ENCODE measurements at regions not wholly inside any gene's neighbourhood (a gene's known extent, or its start where the extent isn't known, plus 50 kb on each side); places are given as distances from the start of the nearest gene placed in this dataset.

GRCh38 chr1:106717591-106717990 lies 338.9 kb upstream of the PRMT6 start:
- DNase-seq, result no peak

- no peak for DNase-seq
Observed at GRCh38 chr1:106721790-106722189, 334.7 kb upstream of the PRMT6 start.

DNA sequence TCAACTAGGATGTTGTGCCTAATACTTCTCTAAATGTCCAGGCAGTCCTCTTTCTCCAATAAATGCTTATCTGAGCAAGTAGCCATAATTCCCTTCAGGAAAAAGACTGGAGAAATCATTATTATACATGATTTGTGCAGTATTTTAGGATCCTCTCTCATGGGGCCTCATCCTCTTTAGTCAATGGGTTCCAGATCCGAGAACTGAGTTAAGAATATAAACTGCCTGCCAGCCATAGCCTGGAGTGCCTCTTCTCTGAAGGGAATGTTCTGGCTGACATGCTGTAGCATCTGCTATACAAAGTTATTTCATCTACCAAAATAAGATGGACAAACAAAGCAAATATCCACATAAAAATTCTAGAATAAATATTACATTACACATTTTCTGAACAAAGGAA lies 334.0 kb upstream of the PRMT6 start:
- DNase-seq, result no peak

- DNase-seq, result no peak
Observed at GRCh38 chr1:106727171-106727570, 329.3 kb upstream of the PRMT6 start.

- DNase-seq, result no peak
Observed at GRCh38 chr1:106746448-106747085, 309.9 kb upstream of the PRMT6 start.

DNA sequence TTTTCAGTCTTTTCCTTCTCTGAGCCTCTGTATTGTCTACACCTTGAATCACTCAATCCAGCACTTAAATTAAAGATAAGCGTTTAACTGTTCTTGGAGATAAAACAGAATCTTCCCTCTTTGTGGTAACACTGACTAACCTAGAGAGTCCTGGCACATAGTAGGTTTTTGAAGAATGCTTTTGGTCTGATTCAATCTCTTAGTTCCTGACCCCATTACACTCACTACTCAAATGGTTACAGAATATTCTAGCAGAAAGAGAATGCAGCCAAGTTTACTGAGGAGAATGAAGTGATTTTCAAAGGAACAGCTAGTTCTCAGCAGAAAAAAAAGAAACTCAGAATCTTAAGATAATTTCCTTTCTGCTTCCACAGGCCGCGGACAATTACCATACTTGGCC lies 309.2 kb upstream of the PRMT6 start:
- DNase-seq, result no peak

DNA sequence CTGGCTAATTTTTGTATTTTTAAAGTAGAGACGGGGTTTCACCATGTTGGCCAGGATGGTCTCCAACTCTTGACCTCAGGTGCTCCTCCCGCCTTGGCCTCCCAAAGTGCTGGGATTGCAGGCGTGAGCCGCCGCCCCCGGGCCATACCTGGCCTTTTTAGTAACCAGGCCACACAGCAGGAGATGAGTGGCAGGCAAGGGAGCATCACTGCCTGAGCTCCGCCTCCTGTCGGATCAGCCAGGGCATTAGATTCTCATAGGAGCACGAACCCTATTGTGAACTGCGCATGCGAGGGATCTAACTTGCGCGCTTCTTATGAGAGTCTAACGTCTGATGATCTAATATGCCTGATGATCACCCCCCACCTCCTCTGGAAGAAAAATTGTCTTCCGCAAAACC lies 308.7 kb upstream of the PRMT6 start:
- DNase-seq, result no peak

DNA sequence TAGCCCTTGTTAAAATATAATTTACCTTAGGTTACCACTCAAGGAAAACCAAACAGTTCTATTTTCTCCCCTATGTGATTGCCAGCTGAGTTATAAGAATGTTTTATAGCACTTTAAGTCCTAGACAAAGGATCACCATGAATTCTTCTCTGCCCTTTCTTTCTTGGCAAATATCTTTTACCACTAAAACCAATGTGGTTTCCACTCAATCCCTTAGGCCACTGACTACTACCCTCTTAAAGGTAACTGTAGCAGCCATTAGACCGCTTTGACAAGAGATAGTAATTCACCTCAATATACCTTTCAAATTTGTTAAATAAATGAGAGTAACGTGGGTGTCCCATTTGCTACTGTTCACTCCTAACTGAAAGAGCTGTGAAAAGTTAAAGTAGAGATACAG lies 307.9 kb upstream of the PRMT6 start:
- no peak for DNase-seq

DNA sequence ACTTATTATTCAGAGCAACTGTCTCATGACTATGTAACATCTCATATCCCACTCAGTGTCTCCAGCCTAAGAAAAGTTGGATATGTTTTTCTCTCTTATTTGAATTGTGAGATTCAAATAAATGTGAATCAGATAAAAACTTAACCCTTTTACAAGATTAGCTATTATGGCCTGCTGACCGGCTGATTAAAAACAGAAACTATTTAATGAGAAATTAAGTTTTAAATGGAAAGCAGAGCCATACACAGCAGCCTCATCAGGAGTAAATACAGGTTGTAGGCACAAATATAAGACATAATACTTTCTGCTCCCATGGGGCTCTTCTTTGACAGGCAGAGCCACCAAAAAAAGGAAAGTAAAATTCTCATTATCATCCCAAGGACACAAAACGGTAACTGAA lies 307.0 kb upstream of the PRMT6 start:
- no peak for DNase-seq

DNA sequence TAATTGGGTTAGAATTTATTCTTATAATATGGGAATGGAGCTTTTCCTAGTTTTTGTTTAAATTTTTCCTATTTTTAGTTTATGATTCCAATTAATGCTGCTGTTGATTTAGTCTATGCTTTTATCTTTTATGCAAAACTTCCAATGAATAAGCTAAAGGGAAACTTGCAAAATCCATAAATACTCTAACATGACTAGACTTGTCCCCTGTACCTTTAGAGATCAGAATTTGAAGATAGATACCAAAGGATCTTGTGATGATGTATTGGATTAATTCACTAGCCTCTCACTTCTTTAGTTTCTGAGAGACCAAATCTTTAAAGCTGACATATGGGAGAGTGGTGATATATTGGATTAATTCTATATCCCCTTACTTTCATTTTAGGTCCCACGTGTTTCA lies 306.6 kb upstream of the PRMT6 start:
- no peak for DNase-seq

DNA sequence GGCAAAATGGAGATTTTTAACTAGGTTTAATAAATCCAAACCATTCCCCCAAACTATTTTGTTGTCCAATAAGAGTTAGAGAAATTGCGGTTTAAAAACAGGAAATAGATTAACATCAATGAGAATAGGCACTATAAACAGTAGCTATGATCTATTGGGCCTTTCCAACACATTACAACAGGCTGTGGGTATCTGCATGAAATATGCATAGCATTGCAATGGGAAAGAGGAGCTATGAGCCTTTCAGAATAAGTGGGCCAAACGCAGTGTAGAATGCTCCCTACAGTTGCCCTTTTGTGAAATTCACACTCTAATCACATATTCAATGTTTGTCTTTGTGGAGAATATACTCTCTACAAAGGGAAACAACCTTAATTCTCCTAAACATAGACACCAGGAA lies 305.5 kb upstream of the PRMT6 start:
- no peak for DNase-seq

- DNase-seq, result no peak
Observed at GRCh38 chr1:106753066-106753465, 303.4 kb upstream of the PRMT6 start.

DNA sequence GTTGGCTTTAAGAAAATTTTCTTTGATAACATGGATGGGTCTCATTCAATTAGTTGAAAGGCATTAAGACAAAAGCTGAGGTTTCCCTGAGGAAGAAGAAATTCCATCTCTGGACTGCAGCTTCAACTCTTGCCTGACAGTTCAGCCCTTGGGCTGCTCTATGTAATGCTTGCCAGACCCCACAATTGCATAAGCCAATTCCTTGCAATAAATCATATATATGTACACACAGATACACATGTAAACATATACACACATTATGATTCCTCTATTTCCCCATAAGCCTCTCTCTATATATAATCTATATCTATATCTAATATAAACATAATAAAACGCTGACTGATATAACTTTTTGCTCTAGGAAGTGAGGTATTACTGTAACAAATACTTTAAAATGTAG lies 301.5 kb upstream of the PRMT6 start:
- no peak for DNase-seq

DNA sequence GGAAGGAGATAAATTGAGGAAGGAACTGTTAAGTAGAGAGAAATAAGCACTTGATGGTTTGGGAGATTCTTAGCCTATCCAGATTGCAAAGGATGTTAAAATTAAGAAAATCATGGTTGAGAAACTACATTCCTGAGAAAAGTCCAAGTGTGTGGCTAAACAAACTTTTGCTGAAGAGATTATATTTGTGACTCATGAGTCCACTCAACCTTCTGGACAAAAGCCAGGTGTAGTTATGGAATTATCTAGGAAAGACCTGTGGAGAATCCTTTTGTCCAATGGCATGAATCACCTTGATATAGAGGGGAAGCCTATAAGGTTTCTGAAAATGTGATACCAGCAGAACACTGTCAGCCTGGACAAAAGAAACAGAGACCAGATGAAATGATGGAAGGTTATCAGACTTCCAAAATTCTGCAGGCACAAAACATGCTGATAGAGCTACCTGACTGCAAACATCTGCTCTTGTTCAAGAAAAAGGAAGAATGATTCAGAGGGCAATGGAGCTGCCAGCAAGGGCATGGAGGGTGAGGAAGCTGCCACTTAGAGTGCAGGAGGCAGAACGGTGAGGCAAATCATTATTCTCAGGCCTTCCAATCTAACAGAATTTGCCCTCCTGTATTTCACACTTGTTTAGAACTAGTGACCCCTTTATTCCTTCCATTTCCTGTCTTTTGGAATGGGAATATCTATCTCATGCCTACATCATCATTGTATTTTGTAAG lies 300.6 kb upstream of the PRMT6 start:
- DNase-seq, result no peak

DNA sequence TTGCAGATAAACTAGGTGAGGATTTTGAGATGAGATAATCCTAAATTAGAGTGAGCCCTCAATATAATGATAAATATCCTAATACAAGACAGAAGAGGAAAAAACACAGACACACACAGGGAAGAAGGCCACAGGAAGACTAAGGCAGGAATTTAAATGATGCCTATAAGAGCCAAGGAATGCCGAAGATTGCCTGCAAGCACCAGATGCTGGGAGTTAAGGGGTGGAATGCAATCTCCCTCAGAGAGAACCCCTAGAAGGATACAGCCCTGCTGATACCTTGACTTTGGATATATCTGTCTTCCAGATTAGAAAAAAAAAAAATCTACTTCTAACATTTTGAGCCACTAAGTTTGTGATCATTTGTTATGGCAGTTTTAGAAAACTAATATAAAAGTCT lies 299.7 kb upstream of the PRMT6 start:
- no peak for DNase-seq

GRCh38 chr1:106768077-106768476 lies 288.4 kb upstream of the PRMT6 start:
- DNase-seq, result no peak

GRCh38 chr1:106768501-106768900 lies 288.0 kb upstream of the PRMT6 start:
- no peak for DNase-seq

GRCh38 chr1:106773206-106773605 lies 283.3 kb upstream of the PRMT6 start:
- DNase-seq, result no peak

DNA sequence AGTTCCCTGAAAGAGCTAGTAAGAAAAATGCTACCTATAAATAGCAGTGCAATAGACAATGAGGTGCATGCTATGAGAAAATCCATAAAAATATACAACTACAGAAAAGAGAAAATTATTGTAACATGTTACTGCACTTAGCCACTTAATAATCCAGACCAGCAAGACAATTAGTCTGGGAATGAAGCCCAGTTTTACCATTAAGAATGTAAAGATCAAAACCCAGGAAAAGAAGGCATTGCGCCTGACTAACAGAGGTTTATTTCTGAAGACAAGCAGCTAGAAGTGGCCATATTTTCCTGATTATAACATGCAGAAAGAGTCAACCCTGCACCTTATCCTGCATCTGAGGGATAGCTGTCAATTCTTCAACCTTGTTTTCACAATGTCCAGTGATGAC lies 276.4 kb upstream of the PRMT6 start:
- no peak for DNase-seq

GRCh38 chr1:106780806-106781569 lies 275.5 kb upstream of the PRMT6 start:
- no peak for DNase-seq

DNA sequence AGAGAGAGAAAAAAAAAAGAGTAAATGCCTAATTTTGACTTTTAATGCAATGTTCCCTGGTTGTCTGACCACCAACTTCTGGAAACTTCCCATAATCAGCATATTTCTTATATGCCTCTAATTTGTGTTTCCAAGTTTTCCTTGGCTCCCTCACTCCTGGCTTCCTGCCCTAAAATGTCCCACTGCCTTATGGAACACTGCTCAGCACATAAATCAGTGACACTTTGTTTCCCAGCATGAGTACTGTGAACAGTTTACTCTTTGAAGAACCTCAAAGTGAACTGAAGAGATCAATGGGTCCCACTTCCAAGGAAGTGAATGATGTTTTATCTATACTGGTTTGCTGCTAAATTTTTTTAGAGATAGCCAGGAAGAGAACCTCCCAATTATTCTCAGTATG lies 271.3 kb upstream of the PRMT6 start:
- no peak for DNase-seq

GRCh38 chr1:106787520-106787919 lies 269.0 kb upstream of the PRMT6 start:
- DNase-seq, result no peak

DNA sequence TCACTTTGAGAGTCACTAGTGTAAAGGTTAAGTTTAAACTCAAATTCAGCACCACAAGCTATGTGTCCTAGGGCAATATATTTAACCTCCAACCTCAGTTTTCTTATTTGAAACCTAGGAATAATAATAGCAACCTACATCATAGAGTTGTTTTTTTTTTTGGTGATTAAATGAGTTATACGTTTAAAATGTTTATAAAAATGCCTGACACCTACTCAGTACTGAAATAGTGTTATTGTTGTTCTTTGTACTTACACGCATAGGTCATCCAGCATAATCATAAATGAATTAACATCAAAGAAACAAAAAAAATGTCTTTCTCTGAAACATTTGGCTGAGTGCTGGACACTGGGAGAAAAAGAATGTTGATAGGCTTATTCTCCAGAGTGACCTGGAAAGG lies 266.8 kb upstream of the PRMT6 start:
- no peak for DNase-seq

- DNase-seq, result no peak
Observed at GRCh38 chr1:106791041-106791440, 265.4 kb upstream of the PRMT6 start.
